HEK293T (cell line): ENCODE measurements at regions not wholly inside any gene's neighbourhood (a gene's known extent, or its start where the extent isn't known, plus 50 kb on each side); places are given as distances from the start of the nearest gene placed in this dataset.

ENCODE experiments used
- CTCF ChIA-PET: fragments of 350-600 bp; formaldehyde crosslinking; extraction: SDS; loops from one replicate; lab custom pipeline; 2021; ENCODE audit warnings: antibody characterized with exemption, inconsistent platforms; lab: Yijun Ruan, JAX
- POLR2A ChIA-PET: fragments of 350-600 bp; formaldehyde crosslinking; extraction: SDS; loops from one replicate; lab custom pipeline; 2020; ENCODE audit warnings: antibody characterized with exemption, inconsistent platforms; lab: Yijun Ruan, JAX
- DNase-seq: peaks from one replicate; pipeline ENCODE4 v3.0.0; 2012; ENCODE audit warnings: mixed read lengths; ENCODE audit errors: extremely low spot score
- ARNT ChIP-seq: fragments of 450-650 bp; IDR thresholded peaks from 2 replicates; pipeline ENCODE4 v1.6.1; 2017; ENCODE audit warnings: mild to moderate bottlenecking
- BHLHE40 ChIP-seq: fragments of 450-650 bp; IDR thresholded peaks from 2 replicates; pipeline ENCODE4 v1.6.1; 2016; ENCODE audit warnings: mild to moderate bottlenecking, moderate library complexity, borderline replicate concordance
- CTBP1 ChIP-seq: fragments of 450-650 bp; IDR thresholded peaks from 2 replicates; pipeline ENCODE4 v1.6.1; 2016; ENCODE audit warnings: borderline replicate concordance
- ELF4 ChIP-seq: fragments of 450-650 bp; IDR thresholded peaks from 2 replicates; pipeline ENCODE4 v1.6.1; 2017; ENCODE audit warnings: antibody characterized with exemption
- FOXA1 ChIP-seq: fragments of 450-650 bp; IDR thresholded peaks from 2 replicates; pipeline ENCODE4 v1.6.1; 2016; ENCODE audit warnings: mild to moderate bottlenecking
- FOXK2 ChIP-seq: fragments of 450-650 bp; IDR thresholded peaks from 2 replicates; pipeline ENCODE4 v1.6.1; 2016; ENCODE audit warnings: mild to moderate bottlenecking
- FOXM1 ChIP-seq: fragments of 450-650 bp; IDR thresholded peaks from 2 replicates; pipeline ENCODE4 v1.6.1; 2017; ENCODE audit warnings: mild to moderate bottlenecking, borderline replicate concordance
- HDGF ChIP-seq: fragments of 450-650 bp; IDR thresholded peaks from 2 replicates; pipeline ENCODE4 v1.6.1; 2017; ENCODE audit warnings: antibody characterized with exemption, borderline replicate concordance
- L3MBTL2 ChIP-seq: fragments of 450-650 bp; conservative IDR thresholded peaks from 2 replicates; pipeline ENCODE4 v1.6.1; 2016; ENCODE audit warnings: mild to moderate bottlenecking
- LEF1 ChIP-seq: fragments of 450-650 bp; IDR thresholded peaks from 2 replicates; pipeline ENCODE4 v1.6.1; 2017; ENCODE audit warnings: mild to moderate bottlenecking, borderline replicate concordance
- NFRKB ChIP-seq: fragments of 450-650 bp; IDR thresholded peaks from 2 replicates; pipeline ENCODE4 v1.6.1; 2016; ENCODE audit warnings: mild to moderate bottlenecking, moderate library complexity
- SP1 ChIP-seq: fragments of 450-650 bp; IDR thresholded peaks from 2 replicates; pipeline ENCODE4 v1.6.1; 2017
- SUZ12 ChIP-seq: fragments of 450-650 bp; IDR thresholded peaks from 2 replicates; pipeline ENCODE4 v1.6.1; 2016; ENCODE audit warnings: mild to moderate bottlenecking
- TARDBP ChIP-seq: fragments of 450-650 bp; IDR thresholded peaks from 2 replicates; pipeline ENCODE4 v1.6.1; 2016
- ZNF384 ChIP-seq: fragments of 450-650 bp; IDR thresholded peaks from 2 replicates; pipeline ENCODE4 v1.6.1; 2016
- TF ChIP-seq, protein P1 (sequence below): fragments of 450-650 bp; IDR thresholded peaks from 2 replicates; pipeline ENCODE4 v1.6.1; 2016

DNA sequence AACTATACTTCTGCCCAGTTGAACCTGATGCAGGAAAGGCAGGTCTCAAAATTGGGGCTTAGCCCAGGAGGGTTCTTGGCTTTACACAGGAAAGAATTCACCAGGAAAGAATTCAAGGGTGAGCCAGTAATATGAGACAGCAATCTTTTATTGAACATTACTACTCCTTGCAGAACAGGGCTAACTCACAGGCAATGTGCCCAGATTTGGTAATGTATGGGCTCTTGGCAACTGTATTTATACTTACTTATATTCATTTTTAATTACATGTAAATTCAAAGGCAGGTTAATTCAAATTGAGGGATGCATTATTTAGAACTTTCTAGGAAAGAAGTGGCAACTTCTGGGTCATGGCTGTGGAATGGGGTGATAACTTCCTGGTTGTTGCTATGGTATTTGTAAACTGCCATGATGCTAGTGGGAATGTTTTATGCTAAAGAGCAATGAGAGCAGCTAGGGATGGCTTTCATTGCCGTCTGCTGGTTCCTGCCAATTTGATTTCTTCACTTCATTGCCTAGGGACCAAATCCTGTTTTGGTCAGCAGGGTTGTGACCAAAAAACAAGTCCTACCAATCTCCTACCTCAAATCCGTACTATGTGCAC lies 107.5 kb downstream of the CHRM3 start:
- no peak for DNase-seq
- ChIA-PET CTCF (no interaction called here), POLR2A (no interaction called here)
- TF ChIP-seq FOXA1 = no peak
- no peak for TF ChIP-seq FOXM1
- no peak for TF ChIP-seq FOXK2
- no peak for TF ChIP-seq LEF1
- TF ChIP-seq ZNF384 = no peak

DNA sequence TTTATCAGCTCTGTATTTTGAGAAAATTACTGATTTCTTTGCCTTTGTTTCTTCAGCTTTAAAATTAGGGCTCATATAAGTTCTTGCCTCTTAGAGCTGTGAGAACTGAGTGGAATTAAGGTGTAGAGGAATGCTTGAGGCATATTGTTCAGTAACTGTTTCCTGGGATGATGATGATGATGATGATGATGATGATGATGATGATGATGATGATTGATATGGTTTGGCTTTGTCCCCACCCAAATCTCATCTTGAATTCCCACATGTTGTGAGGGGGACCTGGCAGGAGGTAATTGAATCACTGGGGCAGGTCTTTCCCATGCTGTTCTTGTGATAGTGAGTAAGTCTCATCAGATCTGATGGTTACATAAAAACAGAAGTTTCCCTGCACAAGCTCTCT lies 118.7 kb downstream of the CHRM3 start:
- ChIA-PET CTCF (no interaction called here), POLR2A (no interaction called here)
- DNase-seq = no peak
- TF ChIP-seq L3MBTL2 = no peak
- TF ChIP-seq FOXK2 = no peak
- TF ChIP-seq HDGF = no peak
- TF ChIP-seq ARNT = no peak
- TF ChIP-seq SUZ12 = no peak
- no peak for TF ChIP-seq LEF1
- no peak for TF ChIP-seq ZNF384
- TF ChIP-seq FOXM1 = no peak
- no peak for TF ChIP-seq SP1
- TF ChIP-seq, protein P1, sequence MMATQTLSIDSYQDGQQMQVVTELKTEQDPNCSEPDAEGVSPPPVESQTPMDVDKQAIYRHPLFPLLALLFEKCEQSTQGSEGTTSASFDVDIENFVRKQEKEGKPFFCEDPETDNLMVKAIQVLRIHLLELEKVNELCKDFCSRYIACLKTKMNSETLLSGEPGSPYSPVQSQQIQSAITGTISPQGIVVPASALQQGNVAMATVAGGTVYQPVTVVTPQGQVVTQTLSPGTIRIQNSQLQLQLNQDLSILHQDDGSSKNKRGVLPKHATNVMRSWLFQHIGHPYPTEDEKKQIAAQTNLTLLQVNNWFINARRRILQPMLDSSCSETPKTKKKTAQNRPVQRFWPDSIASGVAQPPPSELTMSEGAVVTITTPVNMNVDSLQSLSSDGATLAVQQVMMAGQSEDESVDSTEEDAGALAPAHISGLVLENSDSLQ = no peak
- no peak for TF ChIP-seq CTBP1
- no peak for TF ChIP-seq ELF4

DNA sequence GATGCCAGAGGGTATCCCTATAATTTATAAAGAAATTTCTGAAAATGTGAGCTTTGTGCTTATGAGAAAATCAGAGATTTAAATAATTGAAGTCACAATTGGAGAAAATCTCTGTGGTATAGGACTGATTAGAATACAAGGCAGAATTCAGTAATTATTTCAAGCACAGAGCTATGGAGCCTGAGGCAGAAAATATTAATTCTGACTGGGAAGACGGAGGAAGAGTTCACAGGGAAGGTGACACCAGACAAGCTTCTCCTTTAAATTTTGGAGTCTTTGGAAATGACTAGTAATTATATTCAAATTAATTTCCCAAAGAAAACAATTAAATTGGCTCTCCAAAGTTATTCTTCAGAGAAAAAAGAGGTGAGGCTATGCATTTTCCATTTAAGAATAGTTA lies 121.5 kb downstream of the CHRM3 start:
- TF ChIP-seq L3MBTL2 = no peak
- TF ChIP-seq NFRKB = no peak
- no peak for TF ChIP-seq CTBP1
- no peak for TF ChIP-seq BHLHE40
- TF ChIP-seq SP1 = no peak
- no peak for TF ChIP-seq TARDBP
- TF ChIP-seq ELF4 = no peak
- no peak for TF ChIP-seq ARNT
- no peak for TF ChIP-seq FOXA1
- no peak for TF ChIP-seq SUZ12
- no peak for TF ChIP-seq FOXK2
- TF ChIP-seq ZNF384 = no peak
- TF ChIP-seq, protein P1 = no peak
- no peak for TF ChIP-seq LEF1
- TF ChIP-seq FOXM1 = no peak
- TF ChIP-seq HDGF = no peak
- DNase-seq = no peak
- CTCF ChIA-PET = interaction anchor here (0.7 to 1.2 kb wide), 2 partner anchors 16 to 559 kb away, joined by 3 read pairs; no protein-coding TSS in a partner anchor
- POLR2A ChIA-PET = no interaction called here

DNA sequence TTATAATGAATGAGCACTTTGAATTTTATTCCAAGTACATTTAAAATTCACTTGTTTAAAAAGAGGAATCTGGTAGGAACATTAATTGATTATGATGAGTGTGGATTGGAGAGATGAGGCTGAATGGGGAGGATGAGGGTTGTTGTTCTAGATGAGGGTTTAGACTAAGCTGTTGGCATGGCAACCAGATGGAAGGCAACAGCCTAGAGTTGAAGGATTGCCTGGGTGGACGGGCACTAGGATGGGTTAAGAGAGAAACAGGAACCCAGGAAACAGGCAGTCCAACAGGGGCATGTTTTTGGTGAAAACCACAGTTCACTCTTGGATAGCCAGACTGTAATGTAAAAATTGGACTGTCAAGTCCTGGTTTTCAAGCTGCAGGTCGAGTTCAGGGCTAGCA lies 125.5 kb downstream of the CHRM3 start:
- TF ChIP-seq SP1 (no peak), BHLHE40 (no peak), TARDBP (no peak), FOXM1 (no peak), NFRKB (no peak), L3MBTL2 (no peak), SUZ12 (no peak), CTBP1 (no peak), ARNT (no peak), LEF1 (no peak)
- ChIA-PET POLR2A (no interaction called here), CTCF (no interaction called here)
- no peak for DNase-seq

DNA sequence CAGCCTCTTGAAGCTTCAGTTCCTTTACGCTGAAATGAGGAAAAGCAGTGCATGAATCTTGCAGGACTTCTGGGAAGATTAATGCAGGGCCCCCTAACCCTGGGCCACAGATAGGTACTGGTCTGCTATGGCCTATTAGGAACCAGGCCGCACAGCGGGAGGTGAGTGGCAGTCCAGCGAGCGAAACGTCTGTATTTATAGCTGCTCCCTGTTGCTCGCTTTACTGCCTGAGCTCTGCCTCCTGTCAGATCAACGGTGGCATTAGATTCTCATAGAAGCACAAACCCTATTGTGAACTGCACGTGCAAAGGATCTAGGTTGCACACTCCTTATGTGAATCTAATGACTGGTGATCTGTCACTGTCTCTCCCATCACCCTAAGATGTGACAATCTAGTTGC lies 130.2 kb downstream of the CHRM3 start:
- ChIA-PET POLR2A (no interaction called here), CTCF (no interaction called here)
- no peak for TF ChIP-seq FOXM1
- TF ChIP-seq, protein P1 = peak; percentile 44
- no peak for DNase-seq

DNA sequence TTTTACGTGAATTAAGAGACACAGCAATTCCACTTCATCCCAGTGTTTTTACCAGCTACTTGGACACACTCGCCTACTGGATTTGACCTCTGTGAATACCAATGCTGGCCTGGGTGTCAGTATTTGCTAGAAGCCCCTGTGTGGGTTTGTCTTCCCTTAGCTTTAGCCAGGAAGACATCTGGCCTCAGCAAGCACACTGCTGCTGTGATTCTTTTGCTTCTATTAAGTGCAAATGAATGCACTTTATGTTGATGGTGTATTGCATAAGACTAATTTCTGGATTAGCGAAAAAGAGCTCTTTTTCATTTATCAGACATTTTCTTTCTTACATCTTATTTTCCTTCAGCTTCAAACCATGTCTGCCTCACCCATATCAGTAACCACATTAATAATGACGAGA lies 140.0 kb downstream of the CHRM3 start:
- ChIA-PET POLR2A (no interaction called here), CTCF (no interaction called here)
- no peak for DNase-seq
- TF ChIP-seq LEF1 = no peak
- no peak for TF ChIP-seq FOXK2
- TF ChIP-seq TARDBP = no peak
- no peak for TF ChIP-seq FOXA1
- TF ChIP-seq HDGF = no peak
- TF ChIP-seq ARNT = no peak
- no peak for TF ChIP-seq NFRKB
- TF ChIP-seq CTBP1 = no peak
- TF ChIP-seq FOXM1 = no peak
- no peak for TF ChIP-seq SUZ12
- no peak for TF ChIP-seq BHLHE40
- no peak for TF ChIP-seq L3MBTL2
